ENCODE measurements at regions not wholly inside any gene's neighbourhood (a gene's known extent, or its start where the extent isn't known, plus 50 kb on each side); places are given as distances from the start of the nearest gene placed in this dataset.
"Not testable (repeated sequence)": the region's sequence is repeated elsewhere in the genome, so short reads cannot be mapped to it uniquely, and the experiment has no call there.

DNA sequence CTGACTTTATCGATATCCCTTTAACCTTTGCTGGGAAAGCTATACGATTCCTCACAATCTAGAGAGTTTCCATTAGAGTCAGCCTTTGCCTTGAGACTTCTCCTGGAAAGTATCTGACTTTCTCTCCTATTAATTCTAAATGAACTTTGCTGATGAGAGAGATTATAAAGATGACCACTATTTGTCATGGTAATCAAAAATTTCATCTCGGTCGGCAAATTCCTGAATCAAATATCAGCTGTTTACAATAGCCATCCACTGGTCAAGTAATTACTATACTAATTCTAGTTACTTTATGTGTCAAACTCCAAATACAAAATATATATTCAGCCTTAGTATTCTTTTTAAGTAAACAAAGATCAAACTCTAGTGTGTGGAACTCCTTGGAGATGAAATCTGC is 164.4 kb upstream of the ITGA1 start:
- no peak for DNase-seq

DNA sequence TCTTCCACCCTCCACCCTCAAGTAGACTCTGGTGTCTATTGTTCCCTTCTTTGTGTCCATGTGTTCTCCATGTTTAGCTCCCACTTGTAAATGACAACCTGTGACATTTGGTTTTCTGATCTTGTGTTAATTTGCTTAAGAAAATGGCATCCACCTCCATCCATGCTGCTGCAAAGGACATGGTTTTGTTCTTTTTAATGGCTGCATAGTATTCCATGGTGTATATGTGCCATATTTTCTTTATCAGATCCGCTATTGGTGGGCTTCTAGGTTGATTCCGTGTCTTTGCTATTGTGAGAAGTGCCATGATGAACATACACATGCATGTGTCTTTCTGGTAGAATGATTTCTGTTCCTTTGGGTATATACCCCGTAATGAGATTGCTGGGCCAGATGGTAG is 163.4 kb upstream of the ITGA1 start:
- no peak for DNase-seq

DNA sequence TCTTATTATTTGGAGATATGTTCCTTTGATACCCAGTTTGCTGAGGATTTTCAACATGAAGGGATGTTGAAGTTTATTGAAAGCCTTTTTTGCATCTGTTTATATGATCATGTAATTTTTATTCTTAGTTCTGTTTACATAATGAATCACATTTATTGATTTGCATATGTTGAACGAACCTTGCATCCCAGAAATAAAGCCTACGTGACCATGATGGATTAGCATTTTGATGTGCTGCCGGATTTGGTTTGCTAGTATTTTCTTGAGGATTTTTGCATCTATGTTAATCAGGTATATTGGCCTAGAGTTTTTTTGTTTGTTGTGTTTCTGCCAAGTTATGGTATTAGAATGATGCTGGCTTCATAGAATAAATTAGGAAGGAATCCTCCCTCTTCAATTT is 161.4 kb upstream of the ITGA1 start:
- DNase-seq: no peak

DNA sequence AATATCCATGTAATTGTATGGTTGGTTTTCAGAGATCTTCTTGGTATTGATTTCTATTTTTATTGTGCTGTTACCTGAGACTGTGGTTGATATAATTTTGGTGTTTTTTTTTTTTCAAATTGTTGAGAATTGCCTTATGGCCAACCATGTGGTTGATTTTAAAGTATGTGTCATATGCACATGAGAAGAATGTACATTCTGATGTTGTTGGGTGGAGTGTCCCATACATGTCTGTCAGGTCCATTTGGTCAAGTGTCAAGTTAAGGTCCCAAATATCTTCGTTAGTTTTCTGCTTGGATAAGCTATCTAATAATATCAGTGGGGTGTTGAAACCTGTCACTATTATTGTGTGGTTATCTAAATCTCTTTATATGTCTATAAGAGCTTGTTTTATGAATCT is 160.0 kb upstream of the ITGA1 start:
- no peak for DNase-seq

DNA sequence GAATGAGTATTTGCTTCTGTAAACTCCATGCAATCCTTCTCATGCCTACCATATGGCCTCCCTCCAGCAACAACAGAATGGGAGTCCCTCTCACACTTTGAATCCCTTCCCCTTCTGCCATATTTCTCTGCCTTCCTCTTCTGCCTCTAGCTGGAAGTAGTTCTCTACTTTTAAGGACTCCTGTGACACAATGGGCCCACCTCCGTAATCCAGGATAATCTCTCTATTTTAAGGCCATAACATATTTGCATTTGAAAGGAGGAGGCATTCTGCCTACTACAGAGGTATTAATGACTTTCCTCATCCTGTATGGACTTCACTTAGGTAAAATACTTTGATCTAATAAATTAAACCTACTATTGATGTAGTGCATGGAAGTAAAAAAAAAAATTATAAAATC is 155.4 kb upstream of the ITGA1 start:
- DNase-seq: no peak

DNA sequence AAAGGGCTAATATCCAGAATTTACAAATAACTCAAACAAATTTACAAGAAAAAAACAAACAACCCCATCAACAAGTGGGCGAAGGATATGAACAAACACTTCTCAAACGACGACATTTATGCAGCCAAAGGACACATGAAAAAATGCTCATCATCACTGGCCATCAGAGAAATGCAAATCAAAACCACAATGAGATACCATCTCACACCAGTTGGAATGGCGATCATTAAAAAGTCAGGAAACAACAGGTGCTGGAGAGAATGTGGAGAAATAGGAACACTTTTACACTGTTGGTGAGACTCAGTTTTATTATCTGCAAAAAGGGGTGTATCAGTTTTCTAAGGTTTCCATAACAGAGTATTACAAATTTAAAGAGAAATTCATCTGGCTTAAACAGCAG is 153.5 kb upstream of the ITGA1 start:
- DNase-seq: not testable (repeated sequence)

DNA sequence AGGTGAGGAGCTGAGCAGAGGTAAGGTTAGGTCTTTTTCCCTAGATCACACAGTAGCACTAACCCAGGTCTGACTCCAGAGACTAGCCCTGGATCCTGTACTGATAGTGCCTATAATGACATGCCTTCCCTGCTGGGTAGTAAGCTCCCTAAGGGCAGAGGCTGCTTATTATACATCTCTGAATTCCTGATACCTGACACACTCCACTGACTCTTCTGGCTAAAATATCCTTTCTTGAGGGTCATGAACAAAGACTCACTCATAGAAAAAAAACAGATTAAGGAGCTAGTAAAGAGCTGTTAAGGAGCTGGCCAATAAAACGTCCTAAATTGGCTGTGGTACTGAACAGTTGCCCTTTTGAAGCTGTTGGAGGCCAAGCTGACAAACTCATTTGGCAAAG is 149.0 kb upstream of the ITGA1 start:
- DNase-seq: no peak

DNA sequence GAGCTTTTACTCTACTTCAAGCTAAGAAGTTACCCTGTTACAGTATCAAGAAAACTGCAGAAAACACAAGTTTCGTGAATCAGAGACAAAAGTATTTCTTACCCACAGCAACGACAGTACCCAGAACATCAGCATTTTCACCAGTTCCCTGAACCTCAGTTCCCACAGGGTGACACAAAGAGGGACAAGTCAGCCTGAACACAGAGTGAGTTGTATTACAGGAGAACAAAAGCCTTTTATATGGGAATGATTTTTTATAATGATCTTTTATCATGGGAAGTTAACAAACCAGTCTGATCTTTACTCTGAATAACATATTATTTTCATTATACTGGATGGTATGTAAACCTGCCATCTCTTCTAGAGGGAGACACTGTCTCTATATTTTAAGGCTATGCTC is 139.0 kb upstream of the ITGA1 start:
- no peak for DNase-seq

DNA sequence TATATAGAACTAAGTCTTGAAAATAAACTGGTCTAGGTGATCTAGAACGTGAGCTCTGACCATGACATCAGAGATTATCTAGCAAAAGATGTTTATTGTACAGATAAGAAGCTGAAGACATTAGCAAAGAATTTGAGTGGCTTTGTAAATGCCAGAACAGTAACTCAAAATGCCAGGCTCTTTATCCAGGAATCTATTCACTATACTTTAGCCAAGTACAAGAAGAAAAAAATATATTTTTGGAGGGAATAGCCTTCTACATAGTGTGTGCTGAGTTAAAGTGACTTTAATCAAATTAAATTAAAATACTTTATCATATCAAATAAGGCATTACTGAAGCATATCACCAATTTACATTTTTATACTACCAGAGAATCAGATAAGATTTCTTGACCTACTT is 132.6 kb upstream of the ITGA1 start:
- no peak for DNase-seq

DNA sequence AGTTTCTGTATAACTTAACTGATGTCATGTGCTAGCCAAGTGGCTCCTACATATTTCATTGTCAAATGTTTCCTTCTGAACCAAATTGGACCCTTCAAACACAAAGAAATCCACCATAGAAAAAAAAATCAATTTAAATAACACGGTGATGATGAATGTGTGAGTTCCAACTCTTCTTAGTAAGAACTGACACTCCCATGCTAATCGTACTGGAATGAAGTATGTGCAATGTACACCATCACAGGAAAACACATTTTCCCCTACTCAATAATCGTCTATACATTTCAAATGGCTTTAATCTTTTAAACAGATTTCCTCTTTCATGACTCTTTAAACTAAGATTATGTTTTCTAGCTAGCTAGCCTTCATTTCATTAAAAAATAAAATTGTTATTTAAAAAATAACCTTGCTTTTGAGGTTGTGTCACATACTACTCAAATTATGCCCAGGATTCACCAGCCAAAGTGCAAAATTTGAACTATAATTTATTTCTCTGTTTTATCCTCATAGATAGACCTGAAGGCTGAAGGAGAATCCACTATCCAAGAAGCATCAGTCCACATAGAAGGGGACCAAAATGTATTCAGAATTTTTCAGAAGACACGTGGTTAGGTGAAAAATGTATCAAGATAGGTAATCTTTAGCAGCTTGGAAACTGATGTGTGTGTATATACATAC is 131.0 kb upstream of the ITGA1 start:
- DNase-seq: no peak

DNA sequence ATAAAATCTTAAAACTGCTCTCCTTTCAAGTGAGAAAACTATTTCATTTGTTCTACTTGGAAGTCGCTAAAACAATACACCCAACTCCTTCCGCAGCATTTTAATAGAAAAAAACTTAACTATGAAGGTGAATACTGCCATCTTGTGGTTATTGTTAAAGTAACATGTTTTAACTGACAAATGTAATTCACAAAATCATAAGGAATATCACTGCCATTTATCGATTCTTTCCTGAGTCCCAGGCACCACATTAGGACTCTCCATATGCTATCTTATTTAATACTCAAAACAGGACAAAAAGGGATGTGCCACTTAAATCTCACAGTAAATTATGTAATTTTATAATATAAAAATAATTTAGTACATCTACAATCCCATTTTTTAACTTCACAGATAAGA is 130.5 kb upstream of the ITGA1 start:
- DNase-seq: no peak

DNA sequence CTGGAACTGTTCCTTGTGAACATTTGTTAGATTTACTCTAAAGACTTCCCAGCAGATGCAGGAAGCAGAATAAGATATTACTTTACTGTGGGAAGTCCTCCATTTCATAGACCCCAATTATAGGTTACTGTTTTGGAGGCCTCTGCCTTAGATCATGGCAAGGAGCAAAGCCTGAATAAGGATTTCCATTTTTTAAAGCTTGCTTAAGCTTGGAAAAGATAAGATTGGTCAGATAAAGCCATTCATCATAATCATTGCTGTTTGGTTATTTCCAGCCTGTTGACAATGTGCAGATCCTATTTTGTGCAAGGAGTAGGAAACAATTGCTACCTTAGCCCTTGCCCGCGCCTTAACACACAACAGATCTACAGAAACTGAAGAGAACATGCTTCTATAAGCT is 129.5 kb upstream of the ITGA1 start:
- DNase-seq: no peak

DNA sequence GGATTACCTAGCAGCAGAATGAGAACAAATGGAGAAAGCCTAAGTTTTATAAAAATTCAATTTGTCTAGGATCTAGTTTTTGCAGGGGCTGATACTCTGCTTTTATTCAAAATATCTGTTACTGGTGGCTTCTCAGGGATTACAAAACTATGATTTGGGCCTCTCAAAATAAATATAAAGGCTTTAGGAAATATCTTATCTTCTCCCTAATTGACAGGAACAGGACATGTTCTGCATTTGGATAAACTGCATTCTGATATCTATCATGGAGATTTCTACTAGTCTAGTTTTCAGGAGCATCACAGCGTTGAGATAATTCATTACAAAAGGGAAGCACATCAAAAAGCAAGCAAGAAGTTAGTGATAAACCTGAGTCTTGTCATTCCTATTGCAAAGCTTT is 127.1 kb upstream of the ITGA1 start:
- DNase-seq: no peak

DNA sequence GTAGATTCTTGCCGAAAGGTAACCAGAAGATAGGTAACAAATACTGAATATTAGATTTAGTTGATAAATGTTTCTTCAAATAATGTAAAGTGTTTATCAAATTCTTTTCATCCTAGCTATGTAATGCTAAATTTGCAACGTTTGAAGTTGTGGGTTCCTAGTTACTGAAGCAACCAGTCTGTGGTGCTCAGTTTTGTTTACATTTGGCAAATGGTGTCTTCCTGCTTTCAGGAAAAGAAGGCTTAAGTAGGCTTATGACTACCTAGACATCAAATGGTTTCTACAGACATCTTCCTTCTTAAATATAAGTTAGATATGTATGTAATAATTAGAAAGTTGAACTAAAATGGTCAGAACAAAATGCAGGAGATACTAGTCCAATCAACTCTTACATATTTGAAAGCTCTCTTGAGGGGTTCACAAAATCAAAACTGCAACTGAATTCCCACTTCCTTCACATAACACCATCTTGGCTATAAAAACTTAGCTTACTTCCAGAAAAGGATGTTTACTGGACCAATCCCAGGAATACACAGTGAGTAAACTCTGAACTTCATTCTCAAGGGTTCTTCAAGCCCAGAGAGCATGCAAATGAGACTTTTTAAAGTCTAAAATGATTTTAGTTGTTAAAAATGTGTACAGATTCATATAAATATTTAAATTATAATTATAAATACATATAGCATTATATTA is 125.7 kb upstream of the ITGA1 start:
- no peak for DNase-seq

DNA sequence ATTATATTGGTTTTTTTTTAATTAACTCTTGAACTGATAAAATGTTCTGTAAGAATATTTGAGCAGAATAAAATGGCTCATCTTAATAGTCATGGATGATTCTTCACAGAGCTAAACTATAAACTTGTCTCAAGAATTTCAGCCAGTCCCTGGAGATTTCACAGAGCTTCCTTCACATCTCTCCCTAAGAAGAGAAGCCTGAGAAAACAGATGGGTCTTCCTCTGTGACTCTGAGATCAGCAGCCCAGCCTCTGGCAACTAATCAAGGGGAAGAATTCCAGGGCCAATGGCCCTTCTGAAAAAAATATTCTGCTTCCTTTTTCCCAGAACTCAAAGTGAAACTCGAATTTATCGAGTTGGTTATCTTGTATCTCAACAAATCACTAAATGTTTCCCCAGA is 122.2 kb upstream of the ITGA1 start:
- DNase-seq: no peak

DNA sequence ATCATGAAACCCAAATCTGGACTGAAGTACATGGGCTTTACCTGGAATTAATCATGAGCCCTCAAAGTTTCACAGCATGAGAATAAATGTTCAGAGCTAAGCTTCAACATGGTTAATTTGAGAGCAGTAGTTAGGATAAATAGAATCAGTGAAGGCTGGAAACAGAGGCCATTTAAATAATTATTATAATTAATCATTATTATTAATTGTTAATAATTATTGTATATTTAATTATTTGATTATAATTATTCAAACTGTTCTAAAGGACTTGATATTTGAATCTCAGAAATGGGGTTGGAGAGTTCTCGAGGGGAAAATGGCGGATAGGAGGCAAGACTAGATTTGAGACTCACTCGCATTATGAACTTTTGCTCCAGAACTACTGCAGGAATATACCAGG is 119.6 kb upstream of the ITGA1 start:
- no peak for DNase-seq

DNA sequence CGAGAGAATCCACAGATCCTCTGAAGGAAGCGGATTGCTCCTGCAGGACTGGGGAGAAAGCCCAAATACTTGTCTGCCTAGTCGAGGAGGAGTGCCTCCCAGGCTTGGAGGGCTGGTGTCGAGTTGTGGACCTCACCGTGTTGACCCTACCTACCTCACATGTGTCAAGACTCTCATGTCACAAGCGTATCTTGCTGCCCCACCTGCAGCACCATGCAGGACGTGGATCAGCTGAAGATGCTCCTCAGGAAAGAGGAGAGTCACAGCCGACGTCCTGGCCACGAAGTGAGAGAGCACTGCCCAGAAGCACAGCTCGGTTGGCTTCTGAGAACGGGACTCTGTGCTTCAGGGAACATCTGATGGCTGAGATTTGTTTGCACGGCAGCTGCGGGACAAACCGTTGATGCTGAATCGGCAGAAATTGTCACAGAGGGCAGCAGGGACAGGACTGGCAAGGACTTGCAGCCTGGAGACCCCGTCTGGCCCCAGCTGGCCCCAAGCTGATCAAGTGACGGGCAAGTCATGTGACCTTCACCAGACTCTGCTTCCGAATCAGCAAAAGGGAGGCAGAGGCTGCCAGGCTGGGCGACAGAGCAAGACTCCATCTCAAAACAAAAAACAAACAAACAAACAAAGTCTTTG is 119.1 kb upstream of the ITGA1 start:
- DNase-seq: no peak

DNA sequence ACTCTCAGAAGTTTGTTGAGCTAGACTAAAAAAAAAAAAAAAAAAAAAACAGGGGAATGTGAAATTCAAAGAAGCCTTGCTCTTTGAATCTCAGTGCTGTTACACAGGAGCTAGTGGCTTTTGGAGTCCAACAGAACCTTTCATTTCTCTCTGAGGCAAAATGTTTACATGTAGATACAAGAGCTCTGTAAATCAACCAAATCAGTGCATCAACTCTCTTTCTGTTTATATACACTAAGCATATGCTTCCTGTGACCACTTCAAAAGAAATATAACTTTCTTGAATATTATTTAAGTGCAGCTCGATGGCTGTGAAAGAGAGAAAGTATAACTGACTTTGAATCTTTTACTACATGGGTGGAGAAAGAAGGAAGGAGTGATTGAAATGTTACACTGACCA is 115.3 kb upstream of the ITGA1 start:
- DNase-seq: no peak

DNA sequence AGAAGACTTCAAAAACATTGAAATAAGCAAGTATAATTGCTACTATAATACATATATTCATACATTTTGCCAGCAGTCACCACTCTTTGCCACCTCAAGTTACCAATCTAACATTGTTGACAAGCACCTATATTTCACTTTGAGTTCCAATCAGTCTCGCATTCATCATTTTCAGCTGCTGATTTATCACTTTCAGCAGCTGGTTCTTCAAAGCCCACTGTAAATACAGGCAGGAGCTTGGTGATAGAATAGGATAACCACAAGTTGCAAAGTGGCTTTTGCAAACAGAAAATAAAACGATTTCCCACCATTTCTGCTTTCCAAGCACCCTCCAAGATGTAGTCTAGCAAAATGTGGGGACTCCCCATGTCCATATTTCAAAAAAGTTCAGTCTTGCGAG is 114.2 kb upstream of the ITGA1 start:
- no peak for DNase-seq

DNA sequence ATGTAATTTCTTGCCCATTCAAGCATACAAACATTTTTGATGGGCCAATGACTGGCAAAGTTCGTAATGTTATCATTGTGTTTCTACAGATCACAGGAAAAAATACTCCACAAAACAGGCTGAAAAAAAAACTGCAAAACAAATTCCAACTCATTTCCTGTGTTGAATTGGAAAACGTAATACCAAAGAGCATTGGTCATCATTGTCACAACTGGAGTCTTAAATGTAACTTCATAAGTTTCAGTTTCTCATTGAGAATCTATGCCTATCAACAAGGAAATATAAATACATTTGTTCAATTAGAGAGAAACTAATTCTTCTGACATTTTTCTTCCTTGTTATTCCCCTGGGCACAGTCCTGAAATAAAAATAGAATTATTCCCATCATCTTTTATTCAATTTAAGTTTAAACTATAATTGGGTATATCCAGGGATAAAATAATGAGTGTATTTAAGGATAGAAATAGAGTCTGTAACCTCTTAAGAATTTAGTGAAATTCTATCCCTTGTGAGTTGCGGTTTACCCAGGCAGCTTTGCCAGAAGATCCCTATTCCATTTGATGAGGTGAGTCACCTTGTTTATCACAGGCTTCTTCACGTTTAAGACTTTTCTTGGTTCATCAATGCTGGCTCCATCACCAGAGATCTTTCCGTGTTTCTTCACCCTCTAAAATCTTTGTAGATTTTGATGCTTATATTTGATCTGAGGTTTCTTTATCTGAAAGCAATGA is 112.7 kb upstream of the ITGA1 start:
- DNase-seq: no peak

DNA sequence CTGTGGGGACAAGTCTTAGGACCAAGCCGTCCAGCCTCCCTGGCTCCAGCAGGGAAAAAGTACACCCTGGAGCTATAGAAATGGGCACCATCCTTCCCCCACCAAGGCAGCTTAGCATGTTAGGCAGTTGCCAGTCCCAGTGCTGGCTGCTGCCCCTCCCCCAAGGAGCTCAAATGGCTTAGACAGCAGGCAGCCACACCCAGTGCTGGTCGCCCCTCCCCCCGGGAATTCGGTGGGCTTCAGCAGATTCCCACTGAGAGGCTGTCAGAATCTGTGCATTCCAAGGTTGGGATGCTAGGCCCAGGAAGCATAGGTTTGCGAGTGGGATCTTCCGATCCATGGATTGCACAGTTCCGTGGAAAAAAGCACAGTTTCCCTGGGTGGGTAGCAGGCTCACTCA is 105.2 kb upstream of the ITGA1 start:
- no peak for DNase-seq

DNA sequence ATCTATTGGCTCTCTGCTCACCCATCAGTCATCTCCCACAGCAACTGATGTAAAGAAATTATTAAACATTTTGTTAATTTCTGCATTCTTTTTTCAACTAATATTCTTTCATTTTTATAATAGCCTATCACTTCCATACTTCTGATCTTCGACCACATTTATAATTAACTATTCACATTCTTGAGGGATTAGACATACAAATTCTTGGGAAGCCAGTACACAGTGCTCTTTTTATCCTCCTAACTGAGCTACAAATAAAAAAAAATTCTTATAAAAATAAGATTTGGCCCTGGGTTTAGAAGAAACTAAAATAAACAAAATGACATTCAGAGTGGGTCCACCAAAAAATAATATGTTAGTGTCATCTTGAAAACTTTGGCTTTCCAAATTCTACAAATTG is 103.7 kb upstream of the ITGA1 start:
- DNase-seq: no peak

DNA sequence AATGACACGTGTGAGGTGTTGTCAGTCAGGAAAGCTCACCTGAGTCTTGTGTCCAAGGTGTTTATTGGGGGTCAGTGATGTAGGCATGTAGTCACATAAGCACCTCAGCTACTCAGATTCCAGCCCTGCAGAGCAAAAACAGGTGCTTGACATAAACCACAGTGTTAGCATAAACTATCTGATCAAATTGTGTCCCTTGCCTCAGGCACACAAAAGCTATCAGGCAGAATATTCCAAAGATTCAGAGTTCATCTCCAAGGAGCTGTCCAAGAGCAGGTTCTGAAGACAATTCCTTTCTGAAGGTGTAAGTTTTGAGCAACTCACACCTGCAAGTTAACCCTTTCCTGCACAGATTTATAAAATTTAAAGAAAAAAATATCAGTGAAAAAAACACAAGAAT is 102.2 kb upstream of the ITGA1 start:
- DNase-seq: no peak

DNA sequence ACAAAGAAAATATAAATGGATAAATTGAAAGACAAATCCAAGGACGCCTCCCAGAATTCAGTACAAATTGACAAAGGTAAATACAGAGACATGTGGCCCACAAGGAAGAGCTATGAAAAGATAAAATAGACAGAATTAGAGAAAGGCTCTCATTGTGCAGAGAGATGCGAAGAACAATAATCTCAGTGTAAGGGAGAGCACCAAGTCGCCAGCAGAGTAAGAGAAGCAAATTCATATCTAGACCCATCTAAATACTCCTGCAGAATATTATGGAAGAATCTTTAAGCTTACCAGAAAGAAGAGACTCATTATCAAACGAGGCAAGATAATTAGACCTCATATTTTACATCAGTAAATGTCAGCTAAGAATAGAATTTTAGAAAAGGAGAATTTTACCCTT is 101.7 kb upstream of the ITGA1 start:
- DNase-seq: no peak
